Stomach (tissue), 4 donors: ENCODE measurements at regions not wholly inside any gene's neighbourhood (a gene's known extent, or its start where the extent isn't known, plus 50 kb on each side); places are given as distances from the start of the nearest gene placed in this dataset.

Experiments used
- POLR2A ChIP-seq, 4 donors: fragments of 450-650 bp; IDR thresholded peaks; one replicate each; pipeline ENCODE4 v1.6.1; 2016; ENCODE audit warnings: antibody characterized with exemption in 4 of 4, control low read depth in 2 of 4, mild to moderate bottlenecking in 1 of 4, moderate library complexity in 1 of 4
- TF ChIP-seq, protein P1 (sequence below), 7 experiments: fragments of 450-650 bp in 4 of 7; fragments of 200-600 bp in 3 of 7; sonication (generic) in 3 of 7; IDR thresholded peaks; one replicate each; pipeline ENCODE4 v1.5.1; 2016 to 2019; ENCODE audit warnings: antibody characterized with exemption in 7 of 7, control low read depth in 2 of 7, mild to moderate bottlenecking in 1 of 7

GRCh38 chr3:3307491-3307890 is 128.0 kb upstream of the CRBN start:
- TF ChIP-seq POLR2A (IDR thresholded peaks at IDR 0.05) = no peak
- TF ChIP-seq, protein P1, sequence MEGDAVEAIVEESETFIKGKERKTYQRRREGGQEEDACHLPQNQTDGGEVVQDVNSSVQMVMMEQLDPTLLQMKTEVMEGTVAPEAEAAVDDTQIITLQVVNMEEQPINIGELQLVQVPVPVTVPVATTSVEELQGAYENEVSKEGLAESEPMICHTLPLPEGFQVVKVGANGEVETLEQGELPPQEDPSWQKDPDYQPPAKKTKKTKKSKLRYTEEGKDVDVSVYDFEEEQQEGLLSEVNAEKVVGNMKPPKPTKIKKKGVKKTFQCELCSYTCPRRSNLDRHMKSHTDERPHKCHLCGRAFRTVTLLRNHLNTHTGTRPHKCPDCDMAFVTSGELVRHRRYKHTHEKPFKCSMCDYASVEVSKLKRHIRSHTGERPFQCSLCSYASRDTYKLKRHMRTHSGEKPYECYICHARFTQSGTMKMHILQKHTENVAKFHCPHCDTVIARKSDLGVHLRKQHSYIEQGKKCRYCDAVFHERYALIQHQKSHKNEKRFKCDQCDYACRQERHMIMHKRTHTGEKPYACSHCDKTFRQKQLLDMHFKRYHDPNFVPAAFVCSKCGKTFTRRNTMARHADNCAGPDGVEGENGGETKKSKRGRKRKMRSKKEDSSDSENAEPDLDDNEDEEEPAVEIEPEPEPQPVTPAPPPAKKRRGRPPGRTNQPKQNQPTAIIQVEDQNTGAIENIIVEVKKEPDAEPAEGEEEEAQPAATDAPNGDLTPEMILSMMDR (IDR thresholded peaks at IDR 0.05) = no peak
